HG03520 (cell line): ENCODE measurements at regions not wholly inside any gene's neighbourhood (a gene's known extent, or its start where the extent isn't known, plus 50 kb on each side); places are given as distances from the start of the nearest gene placed in this dataset.

Experiments
- ATAC-seq: cut with Tn5 transposase; IDR thresholded peaks from one replicate; pipeline ENCODE4 v1.9.1; 2021; ENCODE audit warnings: mild to moderate bottlenecking, moderate library complexity; ENCODE audit not compliant: unreplicated experiment

- ATAC-seq, result no peak
Observed at GRCh38 chr22:49303061-49303735, 524.5 kb downstream of the BRD1 start.

GRCh38 chr22:49302530-49302929 is 525.1 kb downstream of the BRD1 start:
- no peak for ATAC-seq

- no peak for ATAC-seq
Observed at GRCh38 chr22:49302150-49302460, 525.6 kb downstream of the BRD1 start.

- ATAC-seq, result no peak
Observed at GRCh38 chr22:49301398-49302149, 526.1 kb downstream of the BRD1 start.

- no peak for ATAC-seq
Observed at GRCh38 chr22:49300951-49301397, 526.7 kb downstream of the BRD1 start.

GRCh38 chr22:49300241-49300640 is 527.4 kb downstream of the BRD1 start:
- no peak for ATAC-seq

GRCh38 chr22:49299821-49300231 is 527.8 kb downstream of the BRD1 start:
- no peak for ATAC-seq

GRCh38 chr22:49298834-49299750 is 528.6 kb downstream of the BRD1 start:
- no peak for ATAC-seq

GRCh38 chr22:49297871-49298721 is 529.6 kb downstream of the BRD1 start:
- ATAC-seq, result no peak

- no peak for ATAC-seq
Observed at GRCh38 chr22:49297286-49297870, 530.3 kb downstream of the BRD1 start.

- ATAC-seq, result no peak
Observed at GRCh38 chr22:49296561-49296960, 531.1 kb downstream of the BRD1 start.

- no peak for ATAC-seq
Observed at GRCh38 chr22:49295851-49296560, 531.7 kb downstream of the BRD1 start.

- ATAC-seq, result no peak
Observed at GRCh38 chr22:49295465-49295743, 532.3 kb downstream of the BRD1 start.

GRCh38 chr22:49294656-49295464 is 532.8 kb downstream of the BRD1 start:
- no peak for ATAC-seq

GRCh38 chr22:49292909-49293308 is 534.8 kb downstream of the BRD1 start:
- no peak for ATAC-seq

GRCh38 chr22:49291781-49292180 is 535.9 kb downstream of the BRD1 start:
- no peak for ATAC-seq

GRCh38 chr22:49291169-49291568 is 536.5 kb downstream of the BRD1 start:
- no peak for ATAC-seq

- ATAC-seq, result no peak
Observed at GRCh38 chr22:49290711-49291110, 537.0 kb downstream of the BRD1 start.
